SK-MEL-5 (cell line): ENCODE measurements at regions not wholly inside any gene's neighbourhood (a gene's known extent, or its start where the extent isn't known, plus 50 kb on each side); places are given as distances from the start of the nearest gene placed in this dataset.
"Not testable (repeated sequence)": the region's sequence is repeated elsewhere in the genome, so short reads cannot be mapped to it uniquely, and the experiment has no call there.

ENCODE experiments used
- DNase-seq: peaks from one replicate; pipeline ENCODE4 v3.0.0-alpha.2; 2016; ENCODE audit warnings: low read depth, low spot score
- in situ Hi-C: cut with HindIII; loops from 2 replicates; pipeline ENCODE4 v1.10.0; 2016; ENCODE audit warnings: low sequenced_read_pairs, high pct_unique_total_duplicates, low pct_unique_long_range_greater_than_20kb

DNA sequence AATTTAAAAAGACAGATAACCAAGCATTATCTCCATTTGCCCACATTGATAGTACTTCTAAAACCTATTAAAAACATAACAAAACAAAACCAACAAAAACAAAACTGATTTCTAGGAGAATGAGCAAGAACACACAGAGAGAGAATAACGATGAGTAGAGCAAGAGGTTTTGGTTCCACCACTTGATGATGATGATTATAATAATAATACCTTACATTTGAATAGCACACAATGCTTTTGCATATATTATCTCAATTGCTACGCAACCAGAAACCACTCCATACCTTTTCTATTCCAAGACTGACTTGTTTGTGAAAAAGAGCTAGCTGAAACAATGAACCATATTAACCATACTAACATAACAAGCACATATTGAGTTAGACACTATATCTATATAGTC, 1090.9 kb downstream of the SH3BGRL start:
- no peak for DNase-seq
- in situ Hi-C loops = no loop called here

DNA sequence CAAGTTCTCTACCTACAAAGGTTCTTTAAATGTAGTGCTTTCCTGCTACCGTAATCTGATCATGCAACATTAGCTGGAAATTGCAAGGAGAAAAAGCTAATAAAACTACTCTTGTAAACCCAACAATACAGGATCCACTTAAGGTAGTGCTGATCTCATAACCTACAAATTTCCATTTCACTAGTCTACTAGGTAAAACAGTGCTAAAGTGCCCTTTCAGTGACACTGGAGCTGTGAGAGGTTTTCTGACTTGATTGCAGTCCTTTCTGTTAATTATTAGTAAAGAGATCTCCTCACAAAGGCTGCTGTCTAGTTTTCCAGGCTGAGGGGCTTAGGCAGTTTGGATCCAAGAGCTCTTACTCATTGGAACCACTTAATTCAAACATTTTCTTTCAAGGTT, 1118.7 kb downstream of the SH3BGRL start:
- in situ Hi-C loops = no loop called here

DNA sequence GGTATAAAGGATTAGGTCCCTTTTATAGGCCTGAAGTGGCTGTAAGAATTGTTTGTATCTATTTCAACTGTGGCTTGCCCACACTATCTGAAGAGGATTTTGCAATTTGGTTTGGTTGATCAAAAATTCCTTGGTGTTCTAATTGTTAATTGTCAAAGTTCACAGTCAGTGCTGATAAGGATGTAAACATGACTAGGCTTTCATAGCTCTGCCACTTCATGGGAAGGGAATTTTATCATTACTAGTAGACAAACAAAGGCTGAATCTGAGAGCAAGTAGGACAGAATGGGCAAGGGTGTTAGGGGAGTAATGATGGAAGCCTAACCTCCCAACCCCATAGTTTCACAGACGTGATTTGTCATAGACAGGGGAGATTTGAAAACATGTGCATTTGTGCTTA, 1131.7 kb downstream of the SH3BGRL start:
- DNase-seq = no peak
- in situ Hi-C loops = no loop called here

More for the DNA sequence above, 1118.7 kb downstream of the SH3BGRL start:
- no peak for DNase-seq

DNA sequence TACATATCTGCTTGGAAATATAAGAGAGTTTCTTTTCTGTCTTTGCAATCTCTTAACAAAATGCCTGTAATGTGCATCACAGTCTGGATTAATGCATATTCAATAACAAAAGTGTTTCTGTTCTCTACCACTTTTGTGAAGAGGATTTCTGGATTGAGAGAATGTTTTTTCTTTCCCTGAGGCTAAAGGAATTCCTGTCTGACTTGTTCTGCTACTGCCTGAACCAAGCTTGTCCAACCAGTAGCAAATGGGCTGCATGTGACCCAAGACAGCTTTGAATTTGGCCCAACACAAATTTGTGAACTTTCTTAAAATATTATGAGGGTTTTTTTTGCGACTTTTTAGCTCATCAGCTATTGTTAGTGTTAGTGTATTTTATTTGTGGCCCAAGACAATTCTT, 1133.9 kb downstream of the SH3BGRL start:
- peak; percentile 45 for DNase-seq
- in situ Hi-C loops = no loop called here

DNA sequence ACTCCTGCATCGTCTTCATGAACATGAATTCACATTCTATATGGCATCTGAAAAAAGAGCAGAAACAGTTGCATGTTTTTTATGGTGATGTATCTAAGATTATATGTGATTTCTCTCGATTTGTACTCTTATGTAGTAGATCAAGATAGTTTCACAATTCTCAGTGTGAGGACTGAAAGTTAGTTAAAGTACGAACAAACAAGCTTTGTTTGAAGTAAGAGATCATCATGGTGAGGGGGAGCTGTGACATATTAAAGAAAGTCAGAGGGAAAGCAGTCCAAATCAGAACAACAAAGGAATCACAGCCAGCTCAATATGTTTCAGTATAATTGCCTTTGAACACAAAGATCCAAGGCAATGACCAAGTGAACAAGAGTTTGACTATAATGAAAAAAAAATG, 1140.6 kb downstream of the SH3BGRL start:
- DNase-seq = peak; percentile 3
- in situ Hi-C loops = no loop called here

DNA sequence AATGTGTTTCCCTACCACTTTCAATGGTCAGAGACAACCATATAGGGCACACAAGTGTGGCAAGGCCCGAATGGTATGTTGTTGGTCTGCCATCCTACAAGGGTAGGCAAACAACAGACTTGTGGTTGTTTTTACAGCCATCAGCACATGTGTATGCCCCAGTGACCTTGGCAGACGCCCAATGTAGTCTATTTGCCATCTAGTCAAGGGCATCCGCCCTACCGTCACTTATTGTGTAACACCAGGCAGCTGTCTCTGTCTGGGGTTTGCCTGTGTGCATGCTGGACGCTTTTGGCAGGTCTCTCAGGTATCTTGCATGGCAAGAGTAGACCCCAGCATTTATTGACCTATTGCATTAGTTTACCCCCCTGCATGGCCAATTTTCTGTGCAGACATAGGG, 1145.5 kb upstream of the POU3F4 start:
- in situ Hi-C loops = no loop called here
- DNase-seq = no peak

DNA sequence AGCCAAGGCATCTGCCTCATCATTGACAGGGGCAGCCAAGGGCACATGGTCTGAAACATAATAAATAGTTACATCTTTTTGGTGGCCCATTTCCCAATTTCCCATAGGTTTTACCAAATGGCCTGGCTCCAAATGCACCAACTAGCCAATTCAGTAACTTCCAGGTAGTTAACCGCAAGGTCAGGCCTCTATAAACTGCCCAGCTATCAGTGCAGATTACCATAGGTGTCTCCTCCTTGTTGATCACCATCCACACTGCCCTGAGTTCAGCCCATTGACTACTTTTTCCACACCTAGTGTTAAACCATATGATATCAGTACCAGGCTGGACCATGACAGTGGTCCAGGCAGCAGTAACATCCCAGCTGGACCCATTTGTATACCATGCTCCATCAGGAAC, 1145.1 kb upstream of the POU3F4 start:
- in situ Hi-C loops = no loop called here
- DNase-seq = no peak

DNA sequence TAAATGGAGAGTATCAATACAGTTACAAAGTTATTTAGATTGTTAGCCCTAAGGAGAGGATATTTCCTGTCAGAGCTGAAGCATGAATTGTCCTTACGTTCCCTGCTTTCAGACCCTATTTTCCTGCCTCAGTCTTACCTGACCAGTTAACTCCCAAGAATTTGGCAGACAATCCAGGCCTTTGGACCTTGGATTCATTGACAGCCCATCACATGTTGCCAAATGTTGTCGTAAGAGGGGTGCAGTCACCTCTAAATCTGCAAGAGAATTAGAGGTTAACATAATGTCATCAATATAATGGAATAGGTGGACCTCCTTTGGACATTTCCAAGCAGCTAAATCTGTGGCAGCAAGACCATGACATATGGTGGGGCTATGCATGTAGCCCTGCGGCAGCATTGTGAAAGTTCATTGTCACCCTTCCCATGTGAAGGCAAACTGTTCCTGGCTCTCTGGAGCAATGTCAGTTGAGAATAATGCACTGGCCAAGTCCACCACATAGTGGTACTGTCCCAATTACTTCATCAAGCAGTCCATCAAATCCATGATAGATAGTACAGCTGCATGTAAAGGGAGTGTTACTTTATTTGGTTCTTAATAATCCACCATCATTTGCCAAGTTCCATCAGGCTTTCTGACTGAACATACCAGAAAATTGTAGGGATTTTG, 1137.0 kb upstream of the POU3F4 start:
- DNase-seq = no peak
- in situ Hi-C loops = no loop called here

DNA sequence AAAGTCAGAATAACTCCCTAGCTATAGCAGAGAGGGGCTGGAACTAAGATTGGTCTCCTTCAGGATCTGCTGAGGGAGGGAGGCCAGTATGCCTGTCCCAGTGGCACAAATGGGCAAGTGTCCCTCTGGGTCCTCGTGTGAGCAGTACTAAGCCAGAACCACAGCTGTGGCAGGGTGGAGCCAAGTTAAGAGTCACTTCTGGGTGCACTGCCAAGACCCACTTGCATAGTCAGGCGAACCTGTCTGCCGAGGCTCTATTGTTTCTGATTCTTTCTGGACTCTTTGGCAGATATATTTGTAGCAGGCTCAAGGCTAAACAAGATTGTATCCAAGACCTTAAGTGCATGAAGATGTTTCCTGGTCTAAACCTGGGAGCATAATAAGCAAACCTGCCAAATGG, 1123.7 kb upstream of the POU3F4 start:
- no peak for DNase-seq
- in situ Hi-C loops = no loop called here

DNA sequence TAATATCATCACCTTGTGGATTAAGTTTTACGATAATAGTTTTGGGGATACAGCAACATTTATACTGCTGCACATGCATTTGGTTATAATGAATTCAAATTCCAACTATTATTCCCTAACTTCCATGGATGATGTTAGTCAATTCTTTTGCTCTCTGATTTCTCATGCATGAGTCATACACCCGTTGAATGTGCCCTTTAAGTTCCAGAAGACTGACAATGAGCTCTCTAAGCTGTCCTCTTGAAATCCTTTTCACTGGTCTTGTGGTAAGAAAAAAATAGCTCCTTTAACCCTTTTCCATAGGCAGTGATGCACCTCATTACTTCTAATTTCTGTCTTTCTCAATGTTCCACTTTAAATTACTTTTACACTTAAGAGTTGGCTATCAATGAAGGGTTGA, 1095.2 kb upstream of the POU3F4 start:
- peak; percentile 74 for DNase-seq
- in situ Hi-C loops = no loop called here

DNA sequence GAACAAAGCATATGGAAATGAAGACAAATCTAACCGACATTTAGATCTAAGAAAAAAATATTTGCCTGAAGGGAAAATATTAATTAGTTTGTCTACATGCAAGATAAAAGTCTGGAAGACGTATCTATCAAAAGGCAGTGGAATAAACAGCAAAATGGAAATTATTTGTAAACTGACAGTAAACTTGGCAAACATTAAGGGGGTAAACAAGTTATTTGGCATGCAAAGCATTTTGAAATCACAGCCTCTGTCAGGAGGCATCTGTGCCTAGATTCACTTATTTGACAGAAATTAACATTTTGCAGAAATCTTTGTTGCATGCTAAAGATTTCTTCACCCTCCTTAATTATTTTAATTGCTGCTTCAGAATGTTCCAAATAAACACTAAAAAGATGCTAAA, 1065.8 kb upstream of the POU3F4 start:
- DNase-seq = no peak
- in situ Hi-C loops = no loop called here

DNA sequence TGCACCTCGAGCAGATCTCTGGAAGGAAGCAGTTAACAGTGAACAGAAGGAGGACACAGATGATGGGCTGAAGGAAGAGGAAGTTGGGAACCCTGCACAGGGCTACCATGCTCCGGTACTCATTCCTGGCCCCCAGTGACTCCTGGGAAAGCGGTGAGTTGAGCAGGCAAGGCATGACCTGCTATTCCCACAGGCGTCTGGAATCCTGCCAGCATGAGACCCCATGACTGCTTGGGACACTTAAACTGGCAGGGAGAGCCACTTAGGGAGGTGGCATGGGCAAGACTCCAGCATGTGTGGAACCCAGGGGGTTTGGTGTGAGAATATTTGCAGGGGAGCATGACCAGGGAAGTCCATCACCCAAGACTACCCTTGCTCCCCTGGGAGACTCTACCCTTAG, 1056.4 kb upstream of the POU3F4 start:
- DNase-seq = no peak
- in situ Hi-C loops = no loop called here

DNA sequence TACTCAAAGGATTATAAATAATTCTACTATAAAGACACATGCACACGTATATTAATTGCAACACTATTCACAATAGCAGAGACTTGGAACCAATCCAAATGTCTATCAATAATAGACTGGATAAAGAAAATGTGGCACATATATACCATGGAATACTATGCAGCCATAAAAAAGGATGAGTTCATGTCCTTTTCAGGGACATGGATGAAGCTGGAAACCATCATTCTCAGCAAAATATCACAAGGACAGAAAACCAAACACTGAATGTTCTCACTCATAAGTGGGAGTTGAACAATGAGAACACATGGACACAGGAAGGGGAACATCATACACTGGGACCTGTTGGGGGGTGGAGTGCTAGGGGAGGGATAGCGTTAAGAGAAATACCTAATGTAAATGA, 1052.2 kb upstream of the POU3F4 start:
- DNase-seq, in situ Hi-C loops: not testable (repeated sequence)

DNA sequence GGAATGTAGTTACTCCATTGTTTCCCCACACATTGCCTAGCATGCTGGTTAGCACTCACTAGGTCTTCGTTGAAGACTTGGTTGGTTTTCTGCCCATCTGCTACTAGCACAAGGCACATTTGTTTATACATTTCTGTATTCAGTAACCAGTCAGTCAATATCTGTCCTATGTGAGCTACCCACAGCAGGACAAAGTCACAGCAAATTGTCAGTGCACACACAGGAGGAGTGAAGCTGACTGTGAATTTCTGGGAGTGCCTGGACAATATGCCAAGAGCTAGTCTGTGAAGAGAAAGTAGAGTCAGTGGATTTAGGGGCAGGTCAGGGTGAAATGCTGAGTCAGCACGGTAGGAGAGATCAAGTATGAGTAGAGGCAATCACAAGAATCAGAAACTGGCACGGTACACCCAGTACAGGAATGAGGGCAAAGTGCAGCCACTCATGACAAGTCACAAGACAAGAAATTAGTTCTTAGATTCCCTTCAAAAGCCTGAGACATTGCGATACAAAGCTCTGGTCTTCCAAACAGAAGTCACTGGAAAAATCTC, 1049.8 kb upstream of the POU3F4 start:
- no peak for DNase-seq
- in situ Hi-C loops = no loop called here

DNA sequence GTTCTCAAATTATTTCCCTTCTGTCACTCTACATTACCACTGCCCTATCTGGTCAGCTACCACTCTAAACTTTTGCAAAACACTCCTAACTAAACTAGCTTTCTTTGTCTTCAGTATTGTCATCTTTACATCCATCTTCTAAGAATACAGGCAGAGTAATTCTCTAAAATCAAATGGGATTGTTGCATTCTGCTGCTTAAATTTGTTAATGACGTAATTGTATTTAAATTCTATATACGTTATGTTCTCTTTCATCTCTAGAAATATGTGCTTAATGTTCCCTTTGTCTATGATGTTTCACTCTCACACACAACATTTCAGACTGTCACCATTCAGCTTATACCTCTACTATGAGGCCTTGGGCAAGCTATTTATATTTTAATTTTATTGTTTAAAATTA, 1041.1 kb upstream of the POU3F4 start:
- in situ Hi-C loops = no loop called here
- no peak for DNase-seq
